Activated T-cell treated with anti-CD3 and anti-CD28 coated beads, Interleukin-2, amount 50 U/mL, for 4 hours (primary cell): ENCODE measurements at regions not wholly inside any gene's neighbourhood (a gene's known extent, or its start where the extent isn't known, plus 50 kb on each side); places are given as distances from the start of the nearest gene placed in this dataset.

Experiments
- ATAC-seq, 2 donors: fragments of 200-7000 bp; cut with Tn5 transposase; one replicate each; pipeline ENCODE4 v1.10.0; 2021
- DNase-seq: peaks from one replicate; pipeline ENCODE4 v3.0.0-alpha.2; 2020
- H3K27me3 Mint-ChIP-seq: one replicate; pipeline ENCODE4 v1.8.0; 2021; ENCODE audit warnings: low read depth, mixed read lengths
- H3K36me3 Mint-ChIP-seq: one replicate; pipeline ENCODE4 v1.8.0; 2022; ENCODE audit warnings: mixed read lengths; ENCODE audit not compliant: insufficient read depth
- H3K4me1 Mint-ChIP-seq: one replicate; pipeline ENCODE4 v1.8.0; 2021; ENCODE audit warnings: low read depth, mixed read lengths
- H3K4me3 Mint-ChIP-seq: one replicate; pipeline ENCODE4 v1.8.0; 2021; ENCODE audit warnings: mild to moderate bottlenecking, moderate library complexity, mixed read lengths
- H3K9me3 Mint-ChIP-seq: one replicate; pipeline ENCODE4 v1.8.0; 2021; ENCODE audit warnings: mixed read lengths

GRCh38 chrX:39000802-39001201 lies 199.5 kb downstream of the MID1IP1 start:
- Mint-ChIP-seq H3K4me3 (no peak overlapping the region), H3K27me3 (no peaks in the 10 kb centered on the region), H3K9me3 (no peaks in the 10 kb centered on the region), H3K36me3 (no peaks in the 10 kb centered on the region), H3K4me1 (no peaks in the 10 kb centered on the region)
- ATAC-seq (no peak), DNase-seq (no peak)

- no peak overlapping the region for H3K4me3 Mint-ChIP-seq
- no peaks in the 10 kb centered on the region for H3K36me3 Mint-ChIP-seq
- no peak for ATAC-seq
Measured at GRCh38 chrX:39002466-39002865, 201.2 kb downstream of the MID1IP1 start.

GRCh38 chrX:39008549-39008948 lies 207.3 kb downstream of the MID1IP1 start:
- Mint-ChIP-seq H3K4me1 (no peaks in the 10 kb centered on the region), H3K9me3 (no peaks in the 10 kb centered on the region), H3K4me3 (no peak overlapping the region), H3K27me3 (no peaks in the 10 kb centered on the region), H3K36me3 (no peaks in the 10 kb centered on the region)
- ATAC-seq (no peak), DNase-seq (no peak)

More at GRCh38 chrX:39002466-39002865, 201.2 kb downstream of the MID1IP1 start:
- Mint-ChIP-seq H3K4me1 (no peaks in the 10 kb centered on the region), H3K27me3 (no peaks in the 10 kb centered on the region), H3K9me3 (no peaks in the 10 kb centered on the region)
- no peak for DNase-seq

GRCh38 chrX:39011454-39012221 lies 210.4 kb downstream of the MID1IP1 start:
- ATAC-seq (no peak), DNase-seq (no peak)
- Mint-ChIP-seq H3K4me1 (no peaks in the 10 kb centered on the region), H3K36me3 (no peaks in the 10 kb centered on the region), H3K27me3 (no peaks in the 10 kb centered on the region), H3K4me3 (no peak overlapping the region), H3K9me3 (no peaks in the 10 kb centered on the region)

GRCh38 chrX:39012621-39013111 lies 211.4 kb downstream of the MID1IP1 start:
- DNase-seq (no peak), ATAC-seq (no peak)
- Mint-ChIP-seq H3K4me1 (no peaks in the 10 kb centered on the region), H3K27me3 (no peaks in the 10 kb centered on the region), H3K4me3 (no peak overlapping the region), H3K9me3 (no peaks in the 10 kb centered on the region), H3K36me3 (no peaks in the 10 kb centered on the region)

GRCh38 chrX:39016556-39016955 lies 215.3 kb downstream of the MID1IP1 start:
- Mint-ChIP-seq H3K4me3 (no peak overlapping the region), H3K4me1 (no peaks in the 10 kb centered on the region), H3K9me3 (no peaks in the 10 kb centered on the region), H3K27me3 (no peaks in the 10 kb centered on the region), H3K36me3 (no peaks in the 10 kb centered on the region)
- ATAC-seq = no peak
- DNase-seq = no peak

GRCh38 chrX:39017077-39017476 lies 215.8 kb downstream of the MID1IP1 start:
- H3K4me3 Mint-ChIP-seq = no peak overlapping the region
- no peak for DNase-seq
- no peaks in the 10 kb centered on the region for H3K36me3 Mint-ChIP-seq
- no peaks in the 10 kb centered on the region for H3K9me3 Mint-ChIP-seq
- H3K27me3 Mint-ChIP-seq = no peaks in the 10 kb centered on the region
- H3K4me1 Mint-ChIP-seq = no peaks in the 10 kb centered on the region
- no peak for ATAC-seq

GRCh38 chrX:39017716-39018115 lies 216.5 kb downstream of the MID1IP1 start:
- Mint-ChIP-seq H3K4me3 (no peak overlapping the region), H3K9me3 (no peaks in the 10 kb centered on the region), H3K36me3 (no peaks in the 10 kb centered on the region), H3K27me3 (no peaks in the 10 kb centered on the region), H3K4me1 (no peaks in the 10 kb centered on the region)
- DNase-seq (no peak), ATAC-seq (no peak)

GRCh38 chrX:39018541-39018940 lies 217.3 kb downstream of the MID1IP1 start:
- DNase-seq (no peak), ATAC-seq (no peak)
- Mint-ChIP-seq H3K27me3 (no peaks in the 10 kb centered on the region), H3K36me3 (no peaks in the 10 kb centered on the region), H3K4me3 (no peak overlapping the region), H3K4me1 (no peaks in the 10 kb centered on the region), H3K9me3 (no peaks in the 10 kb centered on the region)

- no peak overlapping the region for H3K4me3 Mint-ChIP-seq
Measured at GRCh38 chrX:39019056-39019455, 217.8 kb downstream of the MID1IP1 start.

GRCh38 chrX:39020051-39020669 lies 218.9 kb downstream of the MID1IP1 start:
- Mint-ChIP-seq H3K4me1 (no peaks in the 10 kb centered on the region), H3K9me3 (no peaks in the 10 kb centered on the region), H3K4me3 (no peak overlapping the region), H3K36me3 (no peaks in the 10 kb centered on the region), H3K27me3 (no peaks in the 10 kb centered on the region)
- no peak for DNase-seq
- ATAC-seq = no peak

More at GRCh38 chrX:39019056-39019455, 217.8 kb downstream of the MID1IP1 start:
- Mint-ChIP-seq H3K4me1 (no peaks in the 10 kb centered on the region), H3K9me3 (no peaks in the 10 kb centered on the region), H3K36me3 (no peaks in the 10 kb centered on the region), H3K27me3 (no peaks in the 10 kb centered on the region)
- no peak for ATAC-seq
- no peak for DNase-seq

- Mint-ChIP-seq H3K27me3 (peaks cover 4% of the 10 kb centered on the region), H3K4me3 (no peak overlapping the region), H3K4me1 (no peaks in the 10 kb centered on the region), H3K9me3 (no peaks in the 10 kb centered on the region), H3K36me3 (no peaks in the 10 kb centered on the region)
- DNase-seq = no peak
- no peak for ATAC-seq
Measured at GRCh38 chrX:39022106-39022505, 220.8 kb downstream of the MID1IP1 start.

- no peak for DNase-seq
- Mint-ChIP-seq H3K9me3 (peaks cover 8% of the 10 kb centered on the region), H3K4me3 (no peak overlapping the region), H3K4me1 (no peaks in the 10 kb centered on the region), H3K27me3 (peaks cover 4% of the 10 kb centered on the region), H3K36me3 (no peaks in the 10 kb centered on the region)
- no peak for ATAC-seq
Measured at GRCh38 chrX:39029221-39029620, 228.0 kb downstream of the MID1IP1 start.

GRCh38 chrX:39030636-39031035 lies 229.4 kb downstream of the MID1IP1 start:
- Mint-ChIP-seq H3K9me3 (peaks cover 8% of the 10 kb centered on the region), H3K4me3 (no peak overlapping the region), H3K27me3 (peaks cover 6% of the 10 kb centered on the region), H3K4me1 (no peaks in the 10 kb centered on the region), H3K36me3 (no peaks in the 10 kb centered on the region)
- no peak for ATAC-seq
- no peak for DNase-seq

GRCh38 chrX:39039890-39040289 lies 238.6 kb downstream of the MID1IP1 start:
- H3K4me3 Mint-ChIP-seq = no peak overlapping the region
- no peaks in the 10 kb centered on the region for H3K36me3 Mint-ChIP-seq
- H3K4me1 Mint-ChIP-seq = no peaks in the 10 kb centered on the region
- no peak for DNase-seq
- no peak for ATAC-seq
- H3K27me3 Mint-ChIP-seq = peaks cover 7% of the 10 kb centered on the region
- no peaks in the 10 kb centered on the region for H3K9me3 Mint-ChIP-seq
